Astrocyte of the cerebellum (primary cell): ENCODE measurements at regions not wholly inside any gene's neighbourhood (a gene's known extent, or its start where the extent isn't known, plus 50 kb on each side); places are given as distances from the start of the nearest gene placed in this dataset.

Experiments
- DNase-seq: peaks from one replicate; pipeline ENCODE4 v3.0.0-alpha.2; 2011; ENCODE audit warnings: low read depth
- H3K4me3 ChIP-seq: 2 replicates; pipeline ENCODE4 v1.5.1; 2011; ENCODE audit warnings: mild to moderate bottlenecking, low read depth, low read length, moderate library complexity
- in situ Hi-C: cut with HindIII; loops from 2 replicates; pipeline ENCODE4 v1.10.0; 2017; ENCODE audit warnings: low sequenced_read_pairs
- TF ChIP-seq, protein P1 (sequence below): IDR thresholded peaks from 2 replicates; pipeline ENCODE4 v1.5.1; 2012; ENCODE audit warnings: low read length, low read depth, moderate library complexity, mild to moderate bottlenecking; ENCODE audit errors: missing control alignments

DNA sequence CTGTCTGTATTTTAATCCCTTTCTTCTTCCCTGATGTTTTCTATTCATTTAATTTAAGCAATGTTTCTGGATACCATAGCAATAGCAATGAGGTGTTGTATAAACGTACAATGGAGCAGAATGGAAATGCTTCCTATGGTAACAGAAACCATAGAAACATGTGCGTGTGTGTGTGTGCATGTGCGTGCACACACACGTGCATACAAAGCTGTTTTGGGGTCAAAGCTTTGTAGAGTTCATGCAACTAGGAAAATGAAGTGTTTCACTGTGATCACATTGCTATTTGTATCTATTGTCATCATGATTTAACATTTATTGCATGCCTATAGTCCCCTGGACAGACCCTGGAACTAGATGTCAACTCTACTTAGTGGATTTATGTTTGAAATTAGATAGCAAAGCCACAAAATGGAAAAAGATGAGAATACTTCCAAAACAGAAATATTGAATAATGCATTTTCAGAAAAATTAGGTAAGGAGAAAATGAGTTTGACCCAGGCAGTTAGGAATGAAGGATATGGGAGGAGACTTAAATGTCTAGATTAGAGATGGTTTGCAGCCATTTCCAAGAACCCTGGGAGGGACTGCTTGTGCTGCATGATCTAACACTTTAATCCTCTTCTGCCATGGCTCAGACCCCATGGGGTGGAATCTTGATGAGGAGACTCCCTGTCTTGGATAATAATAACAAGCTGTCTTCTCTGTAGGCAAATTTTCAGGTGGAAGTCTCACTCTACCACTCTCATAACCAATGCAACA is 124.4 kb downstream of the TRMT11 start:
- no peak overlapping the region for H3K4me3 ChIP-seq
- no peak for DNase-seq
- in situ Hi-C loops: no loop called here
- TF ChIP-seq, protein P1, sequence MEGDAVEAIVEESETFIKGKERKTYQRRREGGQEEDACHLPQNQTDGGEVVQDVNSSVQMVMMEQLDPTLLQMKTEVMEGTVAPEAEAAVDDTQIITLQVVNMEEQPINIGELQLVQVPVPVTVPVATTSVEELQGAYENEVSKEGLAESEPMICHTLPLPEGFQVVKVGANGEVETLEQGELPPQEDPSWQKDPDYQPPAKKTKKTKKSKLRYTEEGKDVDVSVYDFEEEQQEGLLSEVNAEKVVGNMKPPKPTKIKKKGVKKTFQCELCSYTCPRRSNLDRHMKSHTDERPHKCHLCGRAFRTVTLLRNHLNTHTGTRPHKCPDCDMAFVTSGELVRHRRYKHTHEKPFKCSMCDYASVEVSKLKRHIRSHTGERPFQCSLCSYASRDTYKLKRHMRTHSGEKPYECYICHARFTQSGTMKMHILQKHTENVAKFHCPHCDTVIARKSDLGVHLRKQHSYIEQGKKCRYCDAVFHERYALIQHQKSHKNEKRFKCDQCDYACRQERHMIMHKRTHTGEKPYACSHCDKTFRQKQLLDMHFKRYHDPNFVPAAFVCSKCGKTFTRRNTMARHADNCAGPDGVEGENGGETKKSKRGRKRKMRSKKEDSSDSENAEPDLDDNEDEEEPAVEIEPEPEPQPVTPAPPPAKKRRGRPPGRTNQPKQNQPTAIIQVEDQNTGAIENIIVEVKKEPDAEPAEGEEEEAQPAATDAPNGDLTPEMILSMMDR: no peak

- TF ChIP-seq, protein P1: no peak
- no peak overlapping the region for H3K4me3 ChIP-seq
- DNase-seq: no peak
- in situ Hi-C loops: no loop called here
Observed at GRCh38 chr6:126111327-126111726, 125.0 kb downstream of the TRMT11 start.

GRCh38 chr6:126112171-126112632 is 125.9 kb downstream of the TRMT11 start:
- DNase-seq: peak; percentile 13
- in situ Hi-C loops: no loop called here
- TF ChIP-seq, protein P1: no peak
- no peak overlapping the region for H3K4me3 ChIP-seq

- no peak for DNase-seq
- TF ChIP-seq, protein P1: no peak
- H3K4me3 ChIP-seq: no peak overlapping the region
- in situ Hi-C loops: no loop called here
Observed at GRCh38 chr6:126113261-126113660, 126.9 kb downstream of the TRMT11 start.

DNA sequence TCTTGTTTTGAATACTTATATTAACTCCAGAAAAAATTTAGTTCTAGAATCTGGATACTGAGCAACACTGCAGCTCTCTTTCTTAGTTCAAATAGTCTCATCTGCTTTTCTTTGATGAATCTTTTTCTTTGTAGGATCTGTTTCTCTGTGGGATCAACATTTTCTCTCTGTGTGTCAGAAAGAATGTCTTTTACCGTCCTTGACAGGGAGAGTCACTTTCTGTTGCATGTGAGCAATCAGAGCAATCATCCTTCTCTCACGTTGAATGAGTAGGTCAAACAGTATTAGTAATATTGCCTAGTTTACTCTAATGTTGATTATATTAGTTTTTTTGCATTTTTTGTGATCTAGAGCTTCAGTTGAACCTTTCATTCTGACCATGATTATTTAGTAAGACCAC is 130.9 kb downstream of the TRMT11 start:
- no peak for DNase-seq
- TF ChIP-seq, protein P1: no peak
- H3K4me3 ChIP-seq: no peak overlapping the region
- in situ Hi-C loops: no loop called here

- no peak overlapping the region for H3K4me3 ChIP-seq
- peak; percentile 15 for DNase-seq
- TF ChIP-seq, protein P1: no peak
- in situ Hi-C loops: no loop called here
Observed at GRCh38 chr6:126118058-126118755, 131.9 kb downstream of the TRMT11 start.
